Chondrocyte (in vitro differentiated cells): ENCODE measurements at regions not wholly inside any gene's neighbourhood (a gene's known extent, or its start where the extent isn't known, plus 50 kb on each side); places are given as distances from the start of the nearest gene placed in this dataset.

ENCODE experiments used
- DNase-seq: peaks from one replicate; pipeline ENCODE4 v3.0.0; 2021; ENCODE audit warnings: mixed read lengths, low spot score
- H3K27ac Mint-ChIP-seq: one replicate; pipeline ENCODE4 v1.8.0; 2021; ENCODE audit warnings: mild to moderate bottlenecking, moderate library complexity, mixed read lengths; ENCODE audit not compliant: unreplicated experiment
- H3K27me3 Mint-ChIP-seq: 2 replicates; pipeline ENCODE4 v1.8.0; 2021; ENCODE audit warnings: low read depth, mixed read lengths
- H3K36me3 Mint-ChIP-seq: 2 replicates; pipeline ENCODE4 v1.8.0; 2021; ENCODE audit warnings: low read depth, mixed read lengths
- H3K4me1 Mint-ChIP-seq: 2 replicates; pipeline ENCODE4 v1.8.0; 2021; ENCODE audit warnings: low read depth, mild to moderate bottlenecking, mixed read lengths
- H3K4me3 Mint-ChIP-seq: one replicate; pipeline ENCODE4 v1.8.0; 2021; ENCODE audit warnings: mild to moderate bottlenecking, moderate library complexity, mixed read lengths; ENCODE audit not compliant: unreplicated experiment
- H3K9me3 Mint-ChIP-seq: 2 replicates; pipeline ENCODE4 v1.8.0; 2021; ENCODE audit warnings: low read depth, mixed read lengths
- TF ChIP-seq, protein P1 (sequence below): fragments of 200-600 bp; sonication (generic); IDR thresholded peaks from 2 replicates; pipeline ENCODE4 v1.5.0; 2021; ENCODE audit warnings: antibody characterized with exemption, mild to moderate bottlenecking, moderate library complexity

DNA sequence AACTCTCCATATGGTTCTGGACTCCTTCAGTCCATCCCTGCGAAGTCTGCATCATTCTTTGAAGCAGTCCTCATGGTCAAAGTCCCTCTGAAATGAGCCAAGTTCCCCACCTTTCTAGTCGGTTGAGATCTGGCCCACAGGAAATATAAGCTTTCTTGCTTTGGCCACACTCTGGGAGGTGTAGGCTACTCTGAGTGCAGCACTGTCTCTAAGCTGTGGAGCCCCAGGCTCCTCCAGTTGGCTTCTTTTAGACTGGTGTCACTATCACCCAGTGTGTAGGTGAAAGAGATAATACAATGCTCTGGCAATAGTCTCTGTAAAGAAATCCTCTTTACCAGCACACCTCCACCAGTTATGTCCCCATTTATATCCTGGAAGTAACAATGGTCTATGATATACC is 486.5 kb upstream of the KLF12 start:
- H3K36me3 Mint-ChIP-seq, result peaks cover 2% of the 10 kb centered on the region
- no peak overlapping the region for H3K27ac Mint-ChIP-seq
- no peaks in the 10 kb centered on the region for H3K27me3 Mint-ChIP-seq
- no peak overlapping the region for H3K4me3 Mint-ChIP-seq
- H3K9me3 Mint-ChIP-seq, result peaks cover 29% of the 10 kb centered on the region
- DNase-seq, result no peak
- no peaks in the 10 kb centered on the region for H3K4me1 Mint-ChIP-seq
- TF ChIP-seq, protein P1, sequence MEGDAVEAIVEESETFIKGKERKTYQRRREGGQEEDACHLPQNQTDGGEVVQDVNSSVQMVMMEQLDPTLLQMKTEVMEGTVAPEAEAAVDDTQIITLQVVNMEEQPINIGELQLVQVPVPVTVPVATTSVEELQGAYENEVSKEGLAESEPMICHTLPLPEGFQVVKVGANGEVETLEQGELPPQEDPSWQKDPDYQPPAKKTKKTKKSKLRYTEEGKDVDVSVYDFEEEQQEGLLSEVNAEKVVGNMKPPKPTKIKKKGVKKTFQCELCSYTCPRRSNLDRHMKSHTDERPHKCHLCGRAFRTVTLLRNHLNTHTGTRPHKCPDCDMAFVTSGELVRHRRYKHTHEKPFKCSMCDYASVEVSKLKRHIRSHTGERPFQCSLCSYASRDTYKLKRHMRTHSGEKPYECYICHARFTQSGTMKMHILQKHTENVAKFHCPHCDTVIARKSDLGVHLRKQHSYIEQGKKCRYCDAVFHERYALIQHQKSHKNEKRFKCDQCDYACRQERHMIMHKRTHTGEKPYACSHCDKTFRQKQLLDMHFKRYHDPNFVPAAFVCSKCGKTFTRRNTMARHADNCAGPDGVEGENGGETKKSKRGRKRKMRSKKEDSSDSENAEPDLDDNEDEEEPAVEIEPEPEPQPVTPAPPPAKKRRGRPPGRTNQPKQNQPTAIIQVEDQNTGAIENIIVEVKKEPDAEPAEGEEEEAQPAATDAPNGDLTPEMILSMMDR, result no peak

DNA sequence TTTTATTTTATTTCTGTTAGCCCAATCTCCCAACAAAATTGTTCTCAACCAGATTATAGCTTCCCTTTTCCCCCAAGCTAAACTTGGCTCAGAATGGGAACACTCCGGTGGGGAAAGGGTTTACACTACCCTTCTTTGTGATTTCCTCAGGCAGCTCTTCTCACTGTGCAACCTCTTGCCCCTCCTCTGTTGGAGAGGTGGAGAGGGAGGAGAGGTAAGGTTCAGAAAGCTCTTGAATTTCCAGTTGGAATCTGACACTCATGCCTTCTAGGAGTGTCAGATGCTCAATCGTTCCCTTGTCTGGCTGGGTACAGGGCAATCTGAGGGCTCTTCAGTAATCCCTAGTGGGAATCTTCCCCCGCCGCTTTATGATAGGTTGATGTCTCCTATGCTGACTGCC is 486.1 kb upstream of the KLF12 start:
- no peak for DNase-seq
- no peak overlapping the region for H3K27ac Mint-ChIP-seq
- TF ChIP-seq, protein P1, result no peak
- H3K9me3 Mint-ChIP-seq, result peaks cover 29% of the 10 kb centered on the region
- no peak overlapping the region for H3K4me3 Mint-ChIP-seq
- H3K27me3 Mint-ChIP-seq, result no peaks in the 10 kb centered on the region
- H3K4me1 Mint-ChIP-seq, result no peaks in the 10 kb centered on the region
- H3K36me3 Mint-ChIP-seq, result peaks cover 2% of the 10 kb centered on the region

DNA sequence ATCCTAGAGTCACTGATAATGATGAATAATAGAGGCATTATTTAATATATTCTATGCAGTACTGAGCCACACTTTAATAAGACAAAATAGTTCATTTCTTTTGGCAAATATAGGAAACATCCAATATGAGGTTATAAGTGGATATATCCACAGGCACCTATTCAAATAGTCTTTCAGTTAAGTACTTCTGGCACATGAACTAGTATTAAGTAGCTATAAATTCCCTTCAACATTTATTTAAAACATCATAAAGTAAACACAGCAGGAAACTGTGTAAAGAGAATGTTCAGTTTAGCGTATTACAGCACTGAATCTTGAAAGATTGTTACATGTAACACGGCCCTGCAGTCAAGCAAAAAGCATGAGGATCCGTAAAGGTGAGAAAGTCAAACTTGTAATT is 463.3 kb upstream of the KLF12 start:
- no peak overlapping the region for H3K27ac Mint-ChIP-seq
- TF ChIP-seq, protein P1, result no peak
- peaks cover 3% of the 10 kb centered on the region for H3K36me3 Mint-ChIP-seq
- no peaks in the 10 kb centered on the region for H3K27me3 Mint-ChIP-seq
- no peak overlapping the region for H3K4me3 Mint-ChIP-seq
- H3K4me1 Mint-ChIP-seq, result no peaks in the 10 kb centered on the region
- no peak for DNase-seq
- peaks cover 14% of the 10 kb centered on the region for H3K9me3 Mint-ChIP-seq

DNA sequence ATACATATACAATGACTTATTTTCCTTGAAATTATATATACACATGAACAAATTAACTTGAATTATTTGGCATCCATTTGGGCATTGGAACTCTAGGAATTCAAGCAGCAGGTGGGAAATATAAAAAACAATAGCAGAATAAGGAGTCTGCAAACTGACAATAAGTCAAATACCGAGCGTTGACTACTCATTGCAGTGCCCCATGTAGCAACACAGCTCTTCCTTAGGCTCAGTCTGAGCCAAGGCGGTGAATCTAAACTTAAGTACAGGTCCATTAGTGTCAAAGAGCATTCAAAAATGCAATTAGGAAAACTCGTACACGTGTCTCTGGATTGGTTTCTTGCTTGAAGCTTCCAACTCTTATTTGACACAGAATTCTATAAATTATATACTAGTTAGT is 462.5 kb upstream of the KLF12 start:
- no peak overlapping the region for H3K27ac Mint-ChIP-seq

DNA sequence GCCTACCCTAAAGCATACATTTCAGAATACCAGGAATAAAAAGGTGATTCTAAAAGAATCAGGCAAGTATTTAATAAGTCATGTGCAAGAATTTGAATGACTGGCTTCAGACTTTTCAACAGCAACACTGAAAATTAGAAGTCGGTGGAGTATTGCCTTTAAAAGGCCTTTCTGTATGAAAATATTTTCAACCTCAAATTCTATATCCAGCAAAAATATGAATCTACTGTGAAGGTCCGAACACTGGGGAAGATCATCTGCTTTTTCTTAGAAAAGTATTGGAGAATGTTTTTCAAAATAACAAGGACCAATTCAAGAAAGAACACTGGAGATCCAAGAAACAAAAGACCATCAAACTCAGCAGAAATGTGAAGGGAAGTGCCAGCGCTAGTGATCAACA is 459.5 kb upstream of the KLF12 start:
- no peak for DNase-seq
- peaks cover 3% of the 10 kb centered on the region for H3K36me3 Mint-ChIP-seq
- no peak overlapping the region for H3K27ac Mint-ChIP-seq
- no peak overlapping the region for H3K4me3 Mint-ChIP-seq
- peaks cover 14% of the 10 kb centered on the region for H3K9me3 Mint-ChIP-seq
- TF ChIP-seq, protein P1, result no peak
- no peaks in the 10 kb centered on the region for H3K27me3 Mint-ChIP-seq
- no peaks in the 10 kb centered on the region for H3K4me1 Mint-ChIP-seq

More for the DNA sequence above, 462.5 kb upstream of the KLF12 start:
- Mint-ChIP-seq H3K4me1 (no peaks in the 10 kb centered on the region), H3K4me3 (no peak overlapping the region), H3K9me3 (peaks cover 14% of the 10 kb centered on the region), H3K27me3 (no peaks in the 10 kb centered on the region), H3K36me3 (peaks cover 3% of the 10 kb centered on the region)
- TF ChIP-seq, protein P1, result no peak
- no peak for DNase-seq
